HCT116 (cell line): ENCODE measurements at regions not wholly inside any gene's neighbourhood (a gene's known extent, or its start where the extent isn't known, plus 50 kb on each side); places are given as distances from the start of the nearest gene placed in this dataset.

ENCODE experiments used
- CEBPB ChIP-seq: IDR thresholded peaks from 2 replicates; pipeline ENCODE4 v1.6.1; 2012; ENCODE audit warnings: low read depth
- CTCF ChIP-seq, 3 experiments: fragments of 200-600 bp in 1 of 3; sonication (generic) in 1 of 3; IDR thresholded peaks in 2 of 3; conservative IDR thresholded peaks in 1 of 3; 2 replicates each; pipeline ENCODE4 v1.5.1; 2012 to 2017; ENCODE audit warnings: low read depth in 2 of 3, low read length in 2 of 3, antibody characterized with exemption in 1 of 3, borderline replicate concordance in 1 of 3, control low read depth in 1 of 3, mild to moderate bottlenecking in 1 of 3, mixed read lengths in 1 of 3, mixed run types in 1 of 3, moderate library complexity in 1 of 3; ENCODE audit not compliant: insufficient read depth in 1 of 3
- EGR1 ChIP-seq: IDR thresholded peaks from 2 replicates; pipeline ENCODE4 v1.6.1; 2012; ENCODE audit warnings: low read depth
- EZH2 ChIP-seq: fragments of 200-600 bp; sonication (generic); IDR thresholded peaks from 2 replicates; pipeline ENCODE4 v1.6.1; 2017; ENCODE audit warnings: antibody characterized with exemption, mixed run types
- POLR2A ChIP-seq: IDR thresholded peaks from 2 replicates; pipeline ENCODE4 v1.7.0; 2011; ENCODE audit warnings: borderline replicate concordance; ENCODE audit not compliant: insufficient read depth, insufficient read length; ENCODE audit errors: extremely low read depth
- REST ChIP-seq: IDR thresholded peaks from 2 replicates; pipeline ENCODE4 v1.6.1; 2012; ENCODE audit warnings: low read depth
- TCF7L2 ChIP-seq: IDR thresholded peaks from 2 replicates; pipeline ENCODE4 v1.7.0; 2011; ENCODE audit warnings: borderline replicate concordance, inconsistent platforms; ENCODE audit not compliant: insufficient read depth, insufficient read length; ENCODE audit errors: extremely low read depth
- ZFX ChIP-seq: fragments of 450-650 bp; IDR thresholded peaks from 2 replicates; pipeline ENCODE4 v1.6.1; 2017
- ZNF274 ChIP-seq: fragments of 200-500 bp; sonication (Bioruptor generic); IDR thresholded peaks from 2 replicates; pipeline ENCODE4 v1.6.1; 2014; ENCODE audit warnings: mild to moderate bottlenecking, low read depth, low read length, inconsistent platforms

GRCh38 chr12:124650912-124651311, 83.5 kb upstream of the NCOR2 start (continued):
- TF ChIP-seq REST (no peak), CTCF (IDR thresholded peaks at IDR 0.05 in 2 of 3, conservative IDR thresholded peaks at IDR 0.05 in 1 of 3; ENCODE audit: borderline replicate concordance in 1 of 3, insufficient read depth in 1 of 3, low read depth in 2 of 3, low read length in 2 of 3) (no peak), EZH2 (no peak), ZFX (no peak), EGR1 (no peak), ZNF274 (no peak), TCF7L2 (no peak), POLR2A (no peak), CEBPB (no peak)
